ENCODE measurements at regions not wholly inside any gene's neighbourhood (a gene's known extent, or its start where the extent isn't known, plus 50 kb on each side); places are given as distances from the start of the nearest gene placed in this dataset.

GRCh38 chr5:174618589-174618988 is 105.8 kb upstream of the MSX2 start:
- TF ChIP-seq POLR2A (IDR thresholded peaks at IDR 0.05) (no peak), CTCF (IDR thresholded peaks at IDR 0.05) (no peak), POLR2AphosphoS5 (IDR thresholded peaks at IDR 0.05) (no peak)
